Activated CD4-positive, alpha-beta T cell treated with anti-CD3 and anti-CD28 coated beads, Interleukin-2, amount 50 U/mL, for 16 hours (primary cell): ENCODE measurements at regions not wholly inside any gene's neighbourhood (a gene's known extent, or its start where the extent isn't known, plus 50 kb on each side); places are given as distances from the start of the nearest gene placed in this dataset.

Experiments used
- DNase-seq: peaks from one replicate; pipeline ENCODE4 v3.0.0-alpha.2; 2020

DNA sequence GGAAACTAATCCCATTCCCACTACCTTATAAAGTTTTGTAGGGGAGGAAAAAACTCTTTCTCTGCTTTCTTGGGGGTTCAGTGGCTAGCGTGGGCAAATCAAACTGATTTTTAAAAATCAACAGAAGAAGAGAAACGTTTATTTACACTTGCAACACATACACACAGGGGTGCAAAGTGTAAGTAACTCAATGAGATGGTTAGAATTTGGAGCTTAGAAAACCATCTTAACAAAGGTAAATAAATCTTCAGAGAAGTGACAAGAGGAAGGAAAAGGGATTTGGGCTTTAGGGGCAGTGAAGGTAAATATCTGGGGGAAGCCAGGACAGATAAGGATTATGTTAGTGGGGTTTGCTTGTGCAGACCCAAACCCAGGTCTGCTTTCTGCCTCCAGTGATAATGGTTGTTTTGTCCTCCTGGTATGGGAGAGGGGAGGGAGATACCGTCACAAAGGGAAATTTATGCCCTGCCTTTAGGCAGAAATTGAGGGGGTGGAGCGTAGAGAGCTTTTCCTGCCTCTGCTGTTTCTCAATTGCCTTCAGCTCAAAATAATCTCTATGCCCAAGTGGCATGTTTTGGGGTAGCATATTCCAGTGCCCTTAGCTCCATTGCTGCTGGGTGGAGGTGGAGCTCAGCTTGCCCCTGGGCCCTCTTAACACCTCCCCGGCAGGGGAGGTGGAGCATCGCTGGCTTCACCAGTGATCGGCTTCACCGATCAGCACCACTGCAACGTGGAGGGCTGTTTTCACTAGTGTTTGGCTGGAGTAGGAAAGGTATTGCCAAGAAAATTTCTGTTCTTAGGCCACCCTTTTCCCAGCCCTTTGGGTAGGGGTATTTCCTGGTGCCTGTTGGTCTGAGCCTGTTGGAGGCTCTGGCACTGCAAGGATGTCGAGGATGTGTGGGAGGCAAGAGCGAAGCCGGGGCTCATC, 92.2 kb downstream of the TEX51 start:
- DNase-seq, result no peak

DNA sequence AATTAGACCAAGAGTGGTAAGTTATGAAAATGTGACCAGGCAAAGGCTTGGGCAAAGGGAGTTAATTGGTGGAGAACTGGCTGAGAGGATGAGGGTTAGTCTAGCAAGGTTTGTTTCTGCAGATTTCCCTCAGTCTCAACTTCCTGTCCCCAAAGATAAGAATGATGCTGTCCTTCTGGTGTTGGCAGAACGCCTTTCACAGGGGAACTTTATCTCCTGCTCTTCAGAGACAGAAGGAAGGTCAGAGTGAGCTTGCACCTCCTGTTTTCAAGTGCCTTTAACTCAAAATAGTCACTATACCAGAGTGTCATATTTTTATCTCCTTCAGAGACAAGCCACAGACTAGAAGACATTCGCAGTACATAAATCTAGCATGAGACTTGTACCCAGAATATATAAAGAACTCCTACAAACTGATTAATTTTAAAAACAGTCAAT, 95.7 kb downstream of the TEX51 start:
- no peak for DNase-seq

DNA sequence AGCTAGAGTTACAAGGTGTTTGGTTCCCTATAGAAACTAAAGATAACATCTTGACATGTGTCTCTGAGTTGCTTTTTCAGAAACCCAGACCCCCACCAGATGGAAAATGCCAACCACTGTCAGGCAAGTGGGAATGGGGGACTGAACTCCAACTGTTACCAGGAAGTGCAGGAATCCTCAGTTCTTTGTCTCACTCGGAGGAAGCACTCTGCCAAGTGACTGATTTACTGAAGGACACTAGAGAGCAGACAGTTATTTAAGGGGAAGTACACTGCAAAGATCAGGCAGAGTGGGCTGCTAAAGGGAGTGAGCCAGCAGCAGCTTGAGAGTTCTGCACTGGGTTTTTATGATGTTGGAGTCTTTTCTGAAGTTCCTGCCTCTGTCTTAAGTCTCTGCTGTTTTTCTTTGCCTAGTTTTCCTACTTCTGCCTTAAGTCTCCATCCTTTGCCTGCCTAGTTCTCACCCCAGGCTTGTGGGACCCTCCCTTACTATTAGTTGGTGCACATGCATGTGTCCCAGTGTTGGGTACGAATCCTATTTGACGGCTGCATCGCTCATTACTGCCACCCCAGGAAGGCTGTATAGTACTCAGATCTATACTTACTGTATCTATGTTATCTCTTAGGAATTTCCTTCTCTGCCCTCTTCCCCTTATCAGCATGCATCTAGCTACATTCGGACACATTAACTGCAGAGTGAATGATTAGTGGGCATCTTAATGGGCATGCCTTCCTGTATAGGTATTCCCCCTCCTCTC, 97.1 kb downstream of the TEX51 start:
- no peak for DNase-seq

DNA sequence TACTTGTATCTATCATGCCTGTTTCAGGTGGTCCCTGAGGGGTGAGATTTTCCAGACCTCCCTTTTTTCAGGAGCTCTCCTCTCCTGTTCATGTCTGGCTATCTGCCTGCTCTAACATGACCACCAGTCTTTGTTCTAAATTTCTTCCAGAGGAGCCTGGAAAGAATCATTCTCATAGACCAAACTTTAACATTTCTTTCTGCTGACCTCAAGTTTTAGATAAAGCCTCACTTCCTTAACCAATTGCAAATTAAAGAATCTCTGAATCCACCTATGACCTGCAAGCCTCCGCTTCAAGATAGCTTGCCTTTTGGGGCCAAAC, 97.6 kb downstream of the TEX51 start:
- DNase-seq, result no peak
